Upper lobe of left lung (tissue), 4 donors: ENCODE measurements at regions not wholly inside any gene's neighbourhood (a gene's known extent, or its start where the extent isn't known, plus 50 kb on each side); places are given as distances from the start of the nearest gene placed in this dataset.

Experiments
- CTCF ChIP-seq, 6 experiments: fragments of 450-650 bp in 4 of 6; fragments of 200-600 bp in 2 of 6; sonication (generic) in 2 of 6; IDR thresholded peaks; one replicate each; pipeline ENCODE4 v1.5.1; 2016 to 2019; ENCODE audit warnings: antibody characterized with exemption in 6 of 6
- EP300 ChIP-seq, 4 donors: sonication (generic); formaldehyde crosslinking; IDR thresholded peaks; one replicate each; pipeline ENCODE4 v1.5.1; 2017; ENCODE audit warnings: antibody characterized with exemption in 4 of 4, control low read depth in 2 of 4
- POLR2A ChIP-seq, 4 donors: fragments of 450-650 bp; IDR thresholded peaks; one replicate each; pipeline ENCODE4 v1.5.1; 2016 to 2017; ENCODE audit warnings: antibody characterized with exemption in 4 of 4, mild to moderate bottlenecking in 2 of 4
- POLR2AphosphoS5 ChIP-seq, 2 donors: sonication (generic); formaldehyde crosslinking; IDR thresholded peaks; one replicate each; pipeline ENCODE4 v1.5.1; 2017; ENCODE audit warnings: antibody characterized with exemption in 2 of 2

GRCh38 chr7:83289419-83289993, 126.8 kb upstream of the PCLO start:
- TF ChIP-seq CTCF (IDR thresholded peaks at IDR 0.05) (no peak), POLR2A (IDR thresholded peaks at IDR 0.05) (no peak), POLR2AphosphoS5 (IDR thresholded peaks at IDR 0.05) (no peak), EP300 (IDR thresholded peaks at IDR 0.05) (no peak)
